Vagina (tissue), 2 donors: ENCODE measurements at regions not wholly inside any gene's neighbourhood (a gene's known extent, or its start where the extent isn't known, plus 50 kb on each side); places are given as distances from the start of the nearest gene placed in this dataset.

ENCODE experiments used
- POLR2A ChIP-seq, 2 donors: fragments of 450-650 bp; IDR thresholded peaks; one replicate each; pipeline ENCODE4 v1.6.1; 2017; ENCODE audit warnings: antibody characterized with exemption in 2 of 2, mild to moderate bottlenecking in 2 of 2, moderate library complexity in 2 of 2
- TF ChIP-seq, protein P1 (sequence below), 3 experiments: fragments of 450-650 bp in 2 of 3; fragments of 200-600 bp in 1 of 3; sonication (generic) in 1 of 3; IDR thresholded peaks; one replicate each; pipeline ENCODE4 v1.5.1; 2017 to 2019; ENCODE audit warnings: antibody characterized with exemption in 3 of 3, mild to moderate bottlenecking in 2 of 3, moderate library complexity in 2 of 3

DNA sequence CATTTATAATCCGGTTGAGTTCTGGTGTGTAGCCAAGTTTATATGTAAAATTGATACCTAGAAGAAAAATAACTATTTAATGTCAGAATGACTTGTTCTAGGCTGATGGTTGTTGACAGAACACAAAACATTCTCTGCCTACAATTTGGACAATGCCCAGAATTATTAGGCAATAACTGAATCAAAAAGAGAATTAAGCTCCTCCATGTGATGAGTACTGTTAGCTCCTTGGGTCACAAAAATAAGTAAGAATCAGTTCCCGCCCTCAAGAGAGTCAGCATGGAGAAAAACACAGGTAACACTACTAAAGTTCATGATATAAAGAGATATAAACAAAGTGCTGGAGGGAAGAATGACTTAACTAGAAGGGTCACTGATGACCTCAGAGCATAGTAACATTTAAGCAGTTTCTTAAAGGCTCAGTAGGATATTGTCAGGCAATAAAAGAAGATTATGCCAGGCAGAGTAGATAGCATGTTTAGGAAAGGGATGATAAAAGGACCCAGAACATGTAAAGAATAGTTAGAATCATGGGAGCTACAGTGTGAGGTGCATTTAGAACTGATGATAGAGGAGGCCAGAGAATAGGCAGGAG is 200.5 kb upstream of the ACTBL2 start:
- TF ChIP-seq, protein P1, sequence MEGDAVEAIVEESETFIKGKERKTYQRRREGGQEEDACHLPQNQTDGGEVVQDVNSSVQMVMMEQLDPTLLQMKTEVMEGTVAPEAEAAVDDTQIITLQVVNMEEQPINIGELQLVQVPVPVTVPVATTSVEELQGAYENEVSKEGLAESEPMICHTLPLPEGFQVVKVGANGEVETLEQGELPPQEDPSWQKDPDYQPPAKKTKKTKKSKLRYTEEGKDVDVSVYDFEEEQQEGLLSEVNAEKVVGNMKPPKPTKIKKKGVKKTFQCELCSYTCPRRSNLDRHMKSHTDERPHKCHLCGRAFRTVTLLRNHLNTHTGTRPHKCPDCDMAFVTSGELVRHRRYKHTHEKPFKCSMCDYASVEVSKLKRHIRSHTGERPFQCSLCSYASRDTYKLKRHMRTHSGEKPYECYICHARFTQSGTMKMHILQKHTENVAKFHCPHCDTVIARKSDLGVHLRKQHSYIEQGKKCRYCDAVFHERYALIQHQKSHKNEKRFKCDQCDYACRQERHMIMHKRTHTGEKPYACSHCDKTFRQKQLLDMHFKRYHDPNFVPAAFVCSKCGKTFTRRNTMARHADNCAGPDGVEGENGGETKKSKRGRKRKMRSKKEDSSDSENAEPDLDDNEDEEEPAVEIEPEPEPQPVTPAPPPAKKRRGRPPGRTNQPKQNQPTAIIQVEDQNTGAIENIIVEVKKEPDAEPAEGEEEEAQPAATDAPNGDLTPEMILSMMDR (IDR thresholded peaks at IDR 0.05): no peak
- no peak for TF ChIP-seq POLR2A (IDR thresholded peaks at IDR 0.05)
